Activated CD4-positive, CD25-positive, alpha-beta regulatory T cell treated with anti-CD3 and anti-CD28 coated beads, Interleukin-2, amount 50 U/mL, for 16 hours (primary cell): ENCODE measurements at regions not wholly inside any gene's neighbourhood (a gene's known extent, or its start where the extent isn't known, plus 50 kb on each side); places are given as distances from the start of the nearest gene placed in this dataset.
"Not testable (repeated sequence)": the region's sequence is repeated elsewhere in the genome, so short reads cannot be mapped to it uniquely, and the experiment has no call there.

ENCODE experiments used
- DNase-seq: peaks from one replicate; pipeline ENCODE4 v3.0.0-alpha.2; 2020; ENCODE audit warnings: low read depth, low spot score

DNA sequence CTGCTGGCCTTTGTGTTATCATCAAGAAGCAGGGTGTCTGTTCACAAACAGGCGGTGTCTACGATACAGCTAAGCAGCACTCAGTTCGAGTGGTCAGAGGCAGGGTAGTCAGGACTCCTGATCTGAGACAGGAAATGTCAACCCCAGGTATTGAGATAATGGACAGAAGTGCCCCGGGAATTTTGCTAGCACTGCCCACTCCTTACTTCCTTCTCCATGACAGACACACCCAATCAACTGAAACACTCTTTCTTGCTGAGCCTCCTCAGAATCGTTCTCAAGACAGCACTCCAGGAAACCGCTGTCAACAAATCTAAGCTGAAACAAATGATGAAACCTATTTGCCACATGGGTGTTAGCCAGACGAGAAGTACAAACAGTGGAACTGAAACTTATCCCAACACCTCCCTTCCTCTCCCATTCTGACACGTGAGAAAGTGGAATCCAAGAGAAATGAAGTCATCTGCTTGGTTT lies 109.3 kb downstream of the GTF2IRD2B start:
- not testable (repeated sequence) for DNase-seq

DNA sequence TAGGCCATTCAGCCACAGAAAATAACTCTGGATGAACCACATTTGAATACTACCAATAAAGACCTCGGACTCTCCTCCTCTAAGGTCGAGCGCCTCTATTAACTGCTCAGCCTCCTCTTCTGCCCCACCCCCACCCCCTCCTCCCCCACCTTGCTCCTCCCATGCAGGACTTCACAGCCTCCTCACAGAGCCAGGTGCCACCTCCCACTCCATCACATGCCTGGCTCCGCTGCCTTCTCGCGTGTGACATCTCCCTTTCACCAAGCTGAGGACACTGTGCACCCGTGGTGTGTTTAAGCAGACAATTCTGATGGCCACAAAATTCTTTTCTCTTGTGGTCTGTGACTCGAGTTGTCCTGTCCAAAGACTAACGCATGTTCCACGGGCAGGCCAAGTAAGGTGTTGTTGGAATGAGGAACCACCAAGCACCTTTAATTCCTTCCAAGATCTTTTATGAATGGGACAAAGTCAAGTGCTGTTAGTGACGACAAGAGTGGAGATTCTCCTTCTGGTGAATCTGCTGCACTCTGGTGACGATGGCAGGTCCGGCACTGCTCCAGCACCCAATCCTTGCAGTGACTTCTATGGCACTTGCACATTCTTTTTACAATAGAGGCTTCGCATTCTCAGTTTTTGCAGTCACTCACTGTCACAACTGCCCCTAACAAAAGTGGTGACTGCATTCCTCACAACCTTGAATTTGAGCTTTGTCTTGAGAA lies 113.1 kb downstream of the GTF2IRD2B start:
- not testable (repeated sequence) for DNase-seq

DNA sequence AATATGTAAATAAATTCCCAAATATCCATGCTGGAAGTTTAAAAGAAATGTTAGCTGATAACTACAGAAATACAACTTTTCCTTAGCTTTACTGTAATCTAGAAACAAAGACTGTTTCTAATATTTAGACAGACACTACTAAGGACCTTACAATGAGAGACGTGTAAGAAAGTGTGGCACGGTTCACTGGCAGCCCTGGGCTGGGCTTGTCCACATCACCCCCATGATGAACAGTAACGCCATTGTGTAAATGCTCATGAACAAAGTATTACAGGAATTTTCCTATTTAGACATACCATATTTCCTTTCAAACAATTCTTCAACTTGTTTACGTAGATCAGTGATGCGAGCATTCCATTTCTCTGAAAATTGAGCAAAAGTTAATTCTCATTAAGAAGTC lies 123.1 kb downstream of the GTF2IRD2B start:
- DNase-seq, result not testable (repeated sequence)

DNA sequence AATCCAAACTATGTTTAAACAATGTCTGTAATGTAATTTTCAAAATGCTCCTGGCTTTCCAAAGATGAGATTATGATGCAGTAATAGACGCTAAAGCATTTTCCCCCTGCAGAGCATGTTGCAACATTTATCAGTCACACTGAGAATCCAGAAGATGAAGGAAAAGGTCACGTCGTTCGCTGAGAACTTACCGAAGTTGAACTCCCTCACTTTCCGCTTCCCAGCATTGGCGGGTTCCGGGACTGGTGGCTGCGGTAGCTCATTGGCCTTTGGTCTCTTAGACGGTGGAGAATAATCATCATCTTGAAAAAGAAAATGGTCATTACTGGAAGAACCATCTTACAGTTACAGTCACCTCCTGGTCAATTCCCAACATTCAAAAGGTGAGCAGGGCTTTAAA lies 124.6 kb downstream of the GTF2IRD2B start:
- not testable (repeated sequence) for DNase-seq

DNA sequence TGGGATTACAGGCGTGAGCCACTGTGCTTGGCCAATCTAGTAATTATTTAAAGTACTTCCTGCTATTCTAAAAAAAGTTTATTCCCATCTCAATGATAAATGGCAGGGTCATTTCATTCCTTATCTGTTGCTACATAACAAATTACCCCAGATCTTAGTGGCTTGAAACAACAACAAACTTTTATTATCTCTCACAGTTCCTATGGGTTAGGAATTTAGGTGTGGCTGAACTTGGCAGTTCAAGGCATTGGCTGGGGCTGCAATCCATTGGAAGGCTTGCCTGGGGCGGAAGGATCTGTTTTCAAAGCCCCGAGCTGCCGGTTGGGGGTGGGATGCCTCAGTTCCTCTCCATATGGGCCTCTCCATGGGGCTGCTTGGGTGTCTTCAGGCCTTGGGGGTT lies 133.7 kb downstream of the GTF2IRD2B start:
- DNase-seq, result not testable (repeated sequence)

DNA sequence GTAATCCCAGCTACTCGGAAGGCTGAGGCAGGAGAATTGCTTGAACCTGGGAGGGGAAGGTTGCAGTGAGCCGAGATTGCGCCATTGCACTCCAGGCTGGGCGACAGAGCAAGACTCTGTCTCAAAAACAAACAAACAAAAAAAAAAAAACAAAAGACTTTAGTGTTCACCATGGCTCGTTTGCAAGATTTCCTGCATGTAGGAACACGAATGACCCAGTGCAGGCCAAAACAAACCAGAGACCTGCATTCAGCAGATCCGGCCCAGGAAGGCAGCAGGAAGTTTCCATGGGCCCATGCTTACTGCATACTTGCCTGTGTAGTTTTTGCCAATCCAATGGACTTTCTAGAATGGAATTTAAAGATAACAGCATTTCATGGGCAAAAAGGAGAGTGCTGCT lies 137.2 kb downstream of the GTF2IRD2B start:
- not testable (repeated sequence) for DNase-seq

DNA sequence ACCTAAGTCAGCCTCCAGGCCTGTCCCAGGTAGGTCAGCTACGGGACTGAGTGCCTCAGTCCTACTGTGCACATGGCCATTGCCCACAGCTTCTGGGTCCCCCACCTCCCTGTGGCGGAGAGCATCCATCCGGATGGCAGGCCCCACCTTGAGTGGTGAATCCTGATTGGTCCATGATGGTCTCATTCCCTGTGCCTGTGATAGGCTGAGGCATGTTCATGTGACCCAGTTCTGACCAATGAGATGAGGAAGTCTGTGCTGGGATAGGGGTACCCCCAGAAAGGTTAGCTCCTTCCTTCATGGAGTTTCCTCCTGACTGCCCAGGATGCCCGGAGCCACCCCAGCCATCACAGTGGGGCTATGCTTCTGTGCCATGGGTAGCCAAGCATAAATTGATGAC lies 138.2 kb downstream of the GTF2IRD2B start:
- not testable (repeated sequence) for DNase-seq

DNA sequence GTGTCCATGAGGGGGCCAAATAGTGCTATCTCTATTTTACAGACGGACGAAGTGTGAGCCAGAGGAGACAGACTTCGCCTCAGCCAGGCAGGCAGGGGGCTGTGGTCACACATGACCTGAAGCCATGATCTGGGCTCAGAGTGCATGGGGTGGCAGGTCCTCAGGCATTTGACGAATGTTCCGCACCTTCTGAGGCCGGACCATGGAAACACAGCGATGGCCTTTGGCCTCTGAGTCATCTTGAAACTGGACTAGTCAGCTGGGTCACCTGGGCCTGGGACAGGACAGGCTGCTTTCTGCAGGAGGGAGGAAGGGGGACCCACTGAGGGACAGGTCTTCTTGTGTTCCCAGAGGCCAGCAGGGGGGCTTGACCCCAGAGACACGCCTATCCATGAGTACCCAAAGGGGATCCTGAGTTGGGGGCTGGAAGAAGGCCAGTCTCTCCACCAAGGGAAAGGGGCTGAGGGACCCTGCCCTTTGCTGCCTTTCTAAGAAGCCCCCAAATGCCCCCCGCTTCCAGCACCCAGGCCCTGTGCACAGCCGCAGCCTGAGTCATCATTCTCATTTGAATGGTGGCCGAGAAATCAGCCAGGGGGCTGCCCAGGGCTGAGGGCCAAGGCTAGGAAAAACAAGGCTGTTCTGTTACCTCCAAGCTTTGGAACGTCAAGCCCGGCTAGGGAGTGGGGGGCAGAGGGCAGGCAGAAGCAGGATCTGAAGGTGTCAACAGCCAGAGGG lies 142.9 kb downstream of the GTF2IRD2B start:
- DNase-seq, result not testable (repeated sequence)

DNA sequence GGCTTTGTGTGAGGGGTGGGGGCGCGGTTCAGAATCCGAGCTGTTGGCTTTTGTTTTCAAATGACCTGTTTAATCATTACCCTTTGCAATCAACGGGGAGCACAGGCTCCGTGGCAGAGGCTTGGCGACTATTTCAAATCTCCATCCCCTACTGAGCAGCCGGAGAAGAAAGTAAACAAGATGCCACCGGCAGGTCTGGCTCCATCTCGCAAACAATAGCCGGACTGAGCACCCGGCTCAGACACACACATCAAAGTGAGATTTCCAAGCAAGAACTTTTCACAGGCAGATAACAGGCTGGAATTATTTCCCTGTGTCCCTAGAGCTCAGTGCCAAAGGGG lies 143.4 kb downstream of the GTF2IRD2B start:
- DNase-seq, result not testable (repeated sequence)

DNA sequence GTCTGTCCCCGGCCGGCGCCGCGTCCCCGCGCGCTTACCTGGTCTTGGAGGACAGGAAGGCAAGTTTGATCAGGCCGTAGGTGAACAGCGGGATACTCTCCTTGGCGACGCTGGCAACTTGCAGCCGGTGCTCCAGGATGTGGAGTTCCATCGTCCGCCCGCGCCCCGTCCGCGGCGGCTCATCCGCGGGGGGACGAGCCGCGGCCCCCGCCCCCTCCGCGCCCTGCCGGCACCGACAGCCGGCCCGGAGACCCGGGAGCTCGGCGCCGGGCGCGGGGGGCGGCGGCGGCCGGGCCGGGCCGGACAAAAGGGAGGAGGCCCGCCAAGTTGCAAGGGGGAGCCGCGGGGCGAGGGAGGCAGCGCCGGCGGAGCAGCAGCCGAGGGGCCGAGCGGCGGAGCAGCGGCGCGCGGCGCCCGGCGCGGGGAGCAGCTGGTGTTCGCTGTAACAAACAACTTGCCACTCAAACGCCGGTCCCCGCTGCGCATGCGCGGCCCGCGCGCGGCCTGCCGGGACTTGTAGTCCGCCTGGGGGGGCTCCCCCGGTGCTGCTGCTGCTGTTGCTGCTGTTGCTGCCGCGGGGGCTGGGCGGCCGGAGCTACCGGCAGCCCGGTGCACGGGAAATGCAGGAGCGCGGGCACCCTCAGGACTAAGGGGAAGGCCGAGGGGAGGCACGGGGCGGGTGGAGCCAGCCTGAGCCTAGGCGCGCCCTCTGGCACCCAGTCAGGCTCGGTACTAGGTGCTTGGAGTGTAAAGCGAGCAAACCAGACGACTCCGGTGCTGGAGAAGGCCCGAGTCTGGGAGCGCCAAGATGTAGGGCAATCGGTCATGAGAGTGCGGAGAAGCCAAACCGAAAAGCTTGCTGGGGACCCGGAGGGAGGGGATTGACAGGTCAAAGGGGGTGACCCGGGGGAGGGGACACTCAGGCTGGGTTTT lies 145.1 kb downstream of the GTF2IRD2B start:
- DNase-seq, result peak; percentile 3

DNA sequence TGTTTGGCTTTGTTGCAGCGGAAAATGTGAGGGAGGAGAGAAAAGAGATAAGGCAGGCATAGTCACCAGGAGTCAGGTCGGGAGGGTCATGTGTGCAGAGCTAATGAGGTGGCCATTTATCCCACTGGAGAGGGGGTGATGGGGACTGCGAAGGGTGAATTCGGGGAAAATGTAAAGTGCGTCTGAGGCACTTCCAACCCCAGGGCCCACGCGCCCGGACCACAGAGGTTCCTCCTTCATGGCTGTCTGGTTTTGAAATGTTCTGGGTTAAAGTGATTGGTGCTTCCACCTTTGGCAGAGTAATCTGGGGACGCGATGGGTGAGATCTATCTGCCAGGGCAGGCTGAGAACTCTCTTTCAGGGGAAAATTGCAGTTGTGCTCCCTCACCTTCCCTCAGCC lies 145.9 kb downstream of the GTF2IRD2B start:
- DNase-seq, result not testable (repeated sequence)

DNA sequence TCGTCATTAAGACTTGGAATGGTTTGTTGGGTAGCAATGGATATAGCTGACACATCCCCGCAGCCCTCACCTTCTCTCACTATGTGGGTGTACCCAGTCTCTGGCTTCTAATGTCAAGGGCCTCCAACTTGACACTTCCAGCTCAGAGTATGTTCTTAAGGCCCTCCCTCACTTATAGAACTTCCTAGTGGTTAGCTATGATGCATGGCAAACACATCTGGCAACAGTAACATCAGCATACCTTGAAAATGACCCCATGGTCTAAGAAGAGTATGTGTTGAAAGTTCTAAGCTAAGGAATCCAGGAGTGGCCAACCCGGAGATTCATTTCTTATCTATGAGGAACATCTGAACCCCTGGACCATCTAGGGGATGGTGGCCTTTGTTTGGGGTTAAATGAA lies 151.2 kb downstream of the GTF2IRD2B start:
- not testable (repeated sequence) for DNase-seq

DNA sequence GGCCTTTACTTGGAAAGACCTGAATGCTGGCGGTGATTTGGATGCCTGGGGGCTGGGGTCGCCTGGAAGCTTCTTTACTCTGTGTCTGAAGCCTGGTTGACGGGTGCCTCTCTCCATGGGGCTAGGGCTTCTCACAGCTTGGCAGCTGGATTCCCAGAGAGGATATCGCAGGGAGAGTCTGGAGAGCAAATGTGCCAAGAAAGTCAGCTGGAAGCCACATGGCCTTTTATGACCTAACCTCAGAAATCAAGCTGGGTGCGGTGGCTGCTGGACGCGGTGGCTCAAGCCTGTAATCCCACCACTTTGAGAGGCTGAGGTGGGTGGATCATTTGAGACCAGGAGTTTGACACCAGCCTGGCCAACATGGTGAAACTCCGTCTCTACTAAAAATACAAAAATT lies 147.2 kb upstream of the TRIM73 start:
- DNase-seq, result not testable (repeated sequence)

DNA sequence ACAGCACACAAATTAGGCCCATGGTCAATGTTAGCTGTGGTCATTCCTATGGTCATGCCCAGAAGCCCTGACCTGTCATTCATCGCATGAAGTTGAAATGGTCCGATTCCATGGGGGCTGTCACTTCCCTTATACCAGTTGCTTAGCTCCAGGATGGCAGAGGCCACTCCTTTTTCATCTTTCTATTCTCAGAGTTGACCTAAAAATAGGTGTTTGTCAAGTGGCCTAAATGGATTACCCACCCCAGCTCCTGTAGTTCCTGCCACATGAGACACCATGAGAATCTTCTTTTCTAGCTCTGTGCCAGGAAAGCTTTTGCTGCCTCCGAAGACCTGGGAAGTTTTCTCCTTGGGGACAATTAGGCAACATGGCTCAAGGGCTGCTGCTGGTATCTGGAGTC lies 141.2 kb upstream of the TRIM73 start:
- DNase-seq, result not testable (repeated sequence)

DNA sequence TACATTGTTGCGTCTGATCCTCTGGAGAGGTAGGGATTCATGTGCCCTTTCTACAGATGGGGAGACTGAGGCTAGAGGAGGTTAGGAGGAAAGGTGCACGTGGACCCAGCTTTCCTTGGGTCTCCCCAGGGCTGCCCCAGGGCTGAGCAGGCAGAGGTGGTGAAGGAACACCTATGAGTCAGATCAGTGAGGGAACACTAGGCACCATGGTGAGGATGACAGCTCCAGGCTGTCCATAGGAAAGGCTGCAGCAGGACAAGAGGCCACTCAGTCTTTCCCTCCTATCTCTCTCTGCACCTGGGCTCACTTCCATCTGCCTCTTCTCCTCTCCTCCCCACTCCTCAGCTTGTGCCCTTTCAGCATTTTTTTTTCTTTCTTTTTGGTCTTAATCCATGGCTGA lies 138.0 kb upstream of the TRIM73 start:
- not testable (repeated sequence) for DNase-seq

DNA sequence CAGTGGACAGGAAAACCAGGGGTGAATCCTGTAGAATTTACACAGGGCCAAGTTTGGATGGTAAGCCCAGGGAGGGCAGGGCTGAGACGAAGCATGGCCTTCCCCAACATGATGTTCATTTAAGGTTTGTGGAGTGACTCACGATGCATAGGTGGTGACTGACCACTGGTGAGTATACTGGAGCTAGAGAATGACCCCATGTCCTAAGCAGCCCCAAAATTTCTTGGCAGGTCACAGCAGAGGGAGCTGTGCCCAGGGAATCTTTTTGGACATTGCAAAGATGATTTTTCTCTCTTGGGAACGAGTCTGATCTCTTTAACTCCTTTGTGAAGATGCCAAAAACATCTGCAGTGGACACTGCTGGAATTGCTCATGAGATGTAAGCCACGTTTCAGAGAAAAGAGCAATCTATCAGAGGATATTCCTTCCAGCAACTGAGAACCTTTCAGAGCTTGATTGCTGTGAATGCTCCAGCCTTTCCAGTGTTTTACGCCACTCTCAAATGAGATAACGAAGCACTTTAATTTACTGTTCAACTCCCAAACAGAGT lies 135.9 kb upstream of the TRIM73 start:
- not testable (repeated sequence) for DNase-seq

DNA sequence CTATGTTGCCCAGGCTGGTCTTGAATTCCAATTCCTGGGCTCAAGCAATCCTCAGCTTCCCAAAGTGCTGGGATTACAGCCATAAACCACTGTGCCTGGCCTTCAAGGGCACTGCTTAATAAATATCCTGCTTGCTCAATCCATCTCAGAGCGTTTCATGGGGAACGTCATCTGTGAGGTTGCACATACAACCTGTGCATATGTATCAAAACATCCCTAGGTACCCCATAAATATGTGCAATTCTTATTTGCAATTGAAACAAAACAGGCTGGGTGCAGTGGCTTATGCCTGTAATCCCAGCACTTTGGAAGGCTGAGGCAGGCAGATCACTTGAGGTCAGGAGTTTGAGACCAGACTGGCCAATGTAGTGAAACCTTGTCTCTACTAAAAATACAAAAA lies 133.8 kb upstream of the TRIM73 start:
- DNase-seq, result not testable (repeated sequence)

DNA sequence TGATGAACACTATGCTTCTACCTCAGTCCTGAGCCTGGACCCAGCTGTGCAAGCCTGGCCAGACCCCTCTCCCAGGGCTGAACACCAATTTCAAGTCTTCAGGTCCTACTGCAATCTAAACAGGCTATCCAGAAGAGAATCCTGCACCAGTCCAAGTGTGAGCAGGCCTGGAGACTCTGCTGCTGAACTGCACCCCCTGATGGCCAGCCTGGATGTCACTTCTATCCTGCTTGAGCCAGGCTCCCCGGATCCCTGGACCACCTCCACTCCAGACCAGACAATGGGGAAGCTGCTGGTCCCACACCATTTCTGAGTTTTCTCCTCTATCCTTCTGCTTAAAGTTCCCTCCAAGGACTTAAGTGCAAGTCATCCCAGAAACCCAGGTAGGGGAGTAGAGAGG lies 127.3 kb upstream of the TRIM73 start:
- not testable (repeated sequence) for DNase-seq

DNA sequence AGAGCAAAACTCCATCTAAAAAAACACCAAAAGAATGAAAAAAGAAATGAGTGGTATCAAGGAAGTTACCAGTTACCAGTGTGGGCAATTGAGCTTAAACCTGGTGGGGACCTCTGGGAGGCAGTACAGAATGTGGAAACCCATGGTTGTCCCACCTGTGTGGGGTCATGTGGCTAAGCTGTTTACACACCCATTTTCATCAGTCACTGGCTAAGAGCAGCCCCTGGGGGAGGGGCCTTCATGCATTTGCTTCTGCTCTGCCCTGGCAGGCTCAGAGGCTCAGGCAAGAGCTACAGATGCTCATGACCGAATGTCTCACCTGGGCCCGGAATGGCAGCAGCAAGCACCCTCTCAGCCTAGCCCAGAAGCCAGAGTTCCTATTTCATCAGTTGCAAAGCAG lies 126.3 kb upstream of the TRIM73 start:
- DNase-seq, result not testable (repeated sequence)

DNA sequence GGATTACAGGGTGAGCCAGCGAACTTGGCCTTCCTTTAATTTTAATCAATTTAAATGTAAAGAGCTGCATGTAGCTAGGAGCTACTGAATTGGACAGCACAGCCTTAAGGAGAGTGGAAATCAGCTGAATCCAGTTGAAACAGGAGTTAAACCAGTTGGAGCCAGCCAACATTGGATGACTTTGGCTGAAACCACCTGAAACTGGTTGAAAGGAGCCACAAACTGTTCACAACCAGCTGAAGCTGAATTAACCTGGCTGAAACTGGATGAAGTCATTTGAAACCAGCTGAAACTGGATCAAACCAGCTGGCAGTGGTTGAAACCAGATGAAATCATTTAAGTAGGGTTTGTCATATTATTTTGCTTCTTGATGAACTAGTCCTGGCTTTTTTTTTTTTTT lies 121.3 kb upstream of the TRIM73 start:
- not testable (repeated sequence) for DNase-seq
